ENCODE measurements at regions not wholly inside any gene's neighbourhood (a gene's known extent, or its start where the extent isn't known, plus 50 kb on each side); places are given as distances from the start of the nearest gene placed in this dataset.

DNA sequence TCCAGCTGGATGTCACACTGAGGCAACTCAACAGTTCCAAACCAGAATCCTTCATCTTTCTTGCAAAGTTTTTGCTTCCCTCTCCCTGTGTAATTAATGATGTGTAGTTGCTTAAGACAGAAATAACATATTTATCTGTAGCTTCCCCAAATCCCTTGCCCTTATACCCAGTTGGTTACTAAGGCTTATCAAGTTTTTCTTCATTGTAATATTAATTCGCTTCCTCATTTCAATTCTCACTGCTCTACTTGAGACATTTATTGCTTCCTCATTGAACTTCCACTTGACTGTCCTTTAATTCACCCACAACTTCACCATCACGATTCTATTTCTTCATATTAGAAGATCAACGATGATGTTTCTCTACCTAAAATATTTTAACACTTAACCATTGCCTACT is 386.6 kb upstream of the CPEB2 start:
- Histone ChIP-seq H3K36me3 (no peaks in the 10 kb centered on the region), H3K27ac (no peak overlapping the region), H3K4me1 (no peaks in the 10 kb centered on the region), H3K4me3 (no peak overlapping the region), H3K27me3 (ENCODE audit: low read depth) (no peaks in the 10 kb centered on the region), H3K9me3 (no peaks in the 10 kb centered on the region)
- DNase-seq = no peak
- peak in 1 of 2 donors; percentile 41 for ATAC-seq
- intact Hi-C loops (cut with DNase I) = no loop called here
- TF ChIP-seq, protein P1, sequence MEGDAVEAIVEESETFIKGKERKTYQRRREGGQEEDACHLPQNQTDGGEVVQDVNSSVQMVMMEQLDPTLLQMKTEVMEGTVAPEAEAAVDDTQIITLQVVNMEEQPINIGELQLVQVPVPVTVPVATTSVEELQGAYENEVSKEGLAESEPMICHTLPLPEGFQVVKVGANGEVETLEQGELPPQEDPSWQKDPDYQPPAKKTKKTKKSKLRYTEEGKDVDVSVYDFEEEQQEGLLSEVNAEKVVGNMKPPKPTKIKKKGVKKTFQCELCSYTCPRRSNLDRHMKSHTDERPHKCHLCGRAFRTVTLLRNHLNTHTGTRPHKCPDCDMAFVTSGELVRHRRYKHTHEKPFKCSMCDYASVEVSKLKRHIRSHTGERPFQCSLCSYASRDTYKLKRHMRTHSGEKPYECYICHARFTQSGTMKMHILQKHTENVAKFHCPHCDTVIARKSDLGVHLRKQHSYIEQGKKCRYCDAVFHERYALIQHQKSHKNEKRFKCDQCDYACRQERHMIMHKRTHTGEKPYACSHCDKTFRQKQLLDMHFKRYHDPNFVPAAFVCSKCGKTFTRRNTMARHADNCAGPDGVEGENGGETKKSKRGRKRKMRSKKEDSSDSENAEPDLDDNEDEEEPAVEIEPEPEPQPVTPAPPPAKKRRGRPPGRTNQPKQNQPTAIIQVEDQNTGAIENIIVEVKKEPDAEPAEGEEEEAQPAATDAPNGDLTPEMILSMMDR (IDR thresholded peaks at IDR 0.05) = no peak

- H3K27me3 ChIP-seq (ENCODE audit: low read depth) = no peaks in the 10 kb centered on the region
- no peaks in the 10 kb centered on the region for H3K4me1 ChIP-seq
- ATAC-seq (no peak), DNase-seq (no peak)
- H3K36me3 ChIP-seq = no peaks in the 10 kb centered on the region
- H3K27ac ChIP-seq = no peak overlapping the region
- intact Hi-C loops (cut with DNase I) = no loop called here
- H3K9me3 ChIP-seq = no peaks in the 10 kb centered on the region
- H3K4me3 ChIP-seq = no peak overlapping the region
- TF ChIP-seq, protein P1 (IDR thresholded peaks at IDR 0.05) = no peak
Measured at GRCh38 chr4:14620567-14621141, 381.6 kb upstream of the CPEB2 start.

DNA sequence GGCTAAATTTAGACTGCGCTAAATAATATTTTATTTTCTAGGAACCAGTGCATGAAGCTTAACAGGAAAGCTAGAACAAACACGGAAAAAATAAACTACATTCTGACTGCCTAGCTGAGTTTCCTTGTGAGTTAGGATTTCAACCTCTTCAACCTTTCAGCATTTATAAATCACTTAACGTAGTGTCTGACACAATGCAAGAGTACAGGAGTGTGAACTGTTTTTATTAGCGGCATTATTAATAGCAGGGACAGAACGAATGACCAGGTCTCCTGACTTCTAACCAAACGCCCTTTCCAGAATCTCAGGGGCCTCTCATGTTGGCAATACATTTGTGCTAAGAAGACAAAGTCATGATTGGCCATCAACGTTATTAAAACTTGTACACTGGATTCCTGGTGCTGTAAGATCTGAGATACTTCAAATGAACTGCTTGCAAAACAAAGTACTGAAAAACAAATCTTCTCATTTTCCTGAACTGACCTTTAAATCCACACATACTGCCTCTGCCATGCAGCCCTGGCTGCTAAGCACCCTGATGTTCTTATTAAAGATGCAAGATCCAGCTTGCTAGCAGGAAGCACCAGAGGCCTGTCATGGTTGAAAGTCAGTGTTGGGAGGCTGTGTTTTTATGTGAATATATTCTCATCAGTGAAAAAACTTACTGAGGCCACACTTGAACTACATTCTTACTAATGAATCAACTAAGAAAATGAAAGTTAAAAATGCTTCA is 380.4 kb upstream of the CPEB2 start:
- Histone ChIP-seq H3K27ac (no peak overlapping the region), H3K4me3 (no peak overlapping the region), H3K9me3 (no peaks in the 10 kb centered on the region), H3K36me3 (no peaks in the 10 kb centered on the region), H3K4me1 (no peaks in the 10 kb centered on the region), H3K27me3 (ENCODE audit: low read depth) (no peaks in the 10 kb centered on the region)
- TF ChIP-seq, protein P1 (IDR thresholded peaks at IDR 0.05) = no peak
- ATAC-seq = no peak
- intact Hi-C loops (cut with DNase I) = no loop called here
- no peak for DNase-seq

GRCh38 chr4:14627038-14627437 is 375.2 kb upstream of the CPEB2 start:
- TF ChIP-seq, protein P1 (IDR thresholded peaks at IDR 0.05) = no peak
- Histone ChIP-seq H3K27me3 (ENCODE audit: low read depth) (no peaks in the 10 kb centered on the region), H3K36me3 (no peaks in the 10 kb centered on the region), H3K4me3 (no peak overlapping the region), H3K4me1 (no peaks in the 10 kb centered on the region), H3K9me3 (no peaks in the 10 kb centered on the region), H3K27ac (no peak overlapping the region)
- ATAC-seq (no peak), DNase-seq (no peak)
- intact Hi-C loops (cut with DNase I) = no loop called here

GRCh38 chr4:14631806-14632440 is 370.4 kb upstream of the CPEB2 start:
- H3K4me3 ChIP-seq = no peak overlapping the region
- H3K9me3 ChIP-seq = peaks cover 6% of the 10 kb centered on the region
- TF ChIP-seq, protein P1 (IDR thresholded peaks at IDR 0.05) = no peak
- ATAC-seq (no peak), DNase-seq (no peak)
- H3K27ac ChIP-seq = no peak overlapping the region
- H3K36me3 ChIP-seq = no peaks in the 10 kb centered on the region
- intact Hi-C loops (cut with DNase I) = no loop called here
- no peaks in the 10 kb centered on the region for H3K4me1 ChIP-seq
- no peaks in the 10 kb centered on the region for H3K27me3 ChIP-seq (ENCODE audit: low read depth)

Data from lower lobe of right lung (tissue), 2 donors.